RCC 7860 (cell line): ENCODE measurements at regions not wholly inside any gene's neighbourhood (a gene's known extent, or its start where the extent isn't known, plus 50 kb on each side); places are given as distances from the start of the nearest gene placed in this dataset.
"Not testable (repeated sequence)": the region's sequence is repeated elsewhere in the genome, so short reads cannot be mapped to it uniquely, and the experiment has no call there.

Experiments
- DNase-seq: peaks from one replicate; pipeline ENCODE4 v3.0.0-alpha.2; 2015; ENCODE audit warnings: low spot score
- FAIRE-seq: peaks from 2 replicates; lab custom pipeline; 2012; peaks lifted over from hg19 to GRCh38; lab: Jason Lieb, UNC

DNA sequence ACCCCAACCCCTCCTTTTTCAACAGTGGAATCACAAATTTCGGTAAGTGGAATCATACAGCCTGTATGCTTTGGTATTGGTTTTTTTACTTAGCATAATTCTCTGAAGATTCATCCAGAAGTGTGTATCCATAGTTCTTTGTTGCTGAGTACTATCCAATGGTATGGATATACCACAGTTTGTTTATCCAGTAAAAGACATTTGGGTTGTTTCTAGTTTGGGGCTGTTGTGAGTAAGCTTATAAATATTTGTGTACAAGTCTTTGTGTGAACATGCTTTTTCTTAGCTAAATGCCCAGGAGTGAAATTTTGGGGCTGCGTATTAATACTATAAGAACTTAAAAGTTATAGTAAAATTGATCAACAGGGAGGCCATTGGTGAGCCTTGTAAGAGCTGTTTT is 57.5 kb upstream of the GC start:
- FAIRE-seq (no peak), DNase-seq (no peak)

GRCh38 chr4:71847300-71847699 is 63.4 kb upstream of the GC start:
- FAIRE-seq = no peak
- DNase-seq = no peak

- DNase-seq (no peak), FAIRE-seq (no peak)
Observed at GRCh38 chr4:71855944-71856343, 72.1 kb upstream of the GC start.

GRCh38 chr4:71857713-71858451 is 74.0 kb upstream of the GC start:
- DNase-seq (no peak), FAIRE-seq (no peak)

DNA sequence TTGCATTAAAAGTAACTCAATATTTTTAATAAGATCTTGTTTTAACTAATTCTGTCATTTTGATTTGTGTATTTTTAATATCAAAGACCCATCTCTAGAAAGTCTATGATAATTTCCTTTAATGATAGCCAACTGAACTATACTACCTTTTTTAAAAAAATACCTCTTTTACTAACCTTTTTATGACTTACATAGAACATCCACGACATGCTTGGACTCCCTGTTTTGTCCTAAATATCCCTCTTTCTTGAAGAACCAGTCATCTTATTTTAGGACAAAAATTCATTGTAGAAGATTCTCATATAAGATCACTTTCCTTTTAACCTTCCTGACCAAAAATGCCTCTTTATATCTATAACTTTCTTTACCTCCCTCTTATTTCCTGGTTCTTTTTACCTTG is 76.8 kb upstream of the GC start:
- no peak for DNase-seq
- no peak for FAIRE-seq

- DNase-seq (no peak), FAIRE-seq (no peak)
Observed at GRCh38 chr4:71862315-71862714, 78.4 kb upstream of the GC start.

DNA sequence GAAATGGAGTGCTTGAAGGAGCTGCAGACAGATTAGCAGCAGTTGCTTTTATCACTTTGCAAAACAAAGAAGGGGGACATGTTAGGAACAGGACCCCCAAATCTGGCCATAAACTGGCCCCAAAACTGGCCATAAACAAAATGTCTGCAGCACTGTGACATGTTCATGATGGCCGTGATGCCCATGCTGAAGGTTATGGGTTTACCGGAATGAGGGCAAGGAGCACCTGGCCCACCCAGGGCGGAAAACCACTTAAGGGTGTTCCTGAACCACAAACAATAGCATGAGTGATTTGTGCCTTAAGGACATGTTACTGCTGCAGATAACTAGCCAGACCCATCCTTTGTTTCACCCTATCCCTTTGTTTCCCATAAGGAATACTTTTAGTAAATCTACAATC is 79.6 kb upstream of the GC start:
- FAIRE-seq (no peak), DNase-seq (no peak)

DNA sequence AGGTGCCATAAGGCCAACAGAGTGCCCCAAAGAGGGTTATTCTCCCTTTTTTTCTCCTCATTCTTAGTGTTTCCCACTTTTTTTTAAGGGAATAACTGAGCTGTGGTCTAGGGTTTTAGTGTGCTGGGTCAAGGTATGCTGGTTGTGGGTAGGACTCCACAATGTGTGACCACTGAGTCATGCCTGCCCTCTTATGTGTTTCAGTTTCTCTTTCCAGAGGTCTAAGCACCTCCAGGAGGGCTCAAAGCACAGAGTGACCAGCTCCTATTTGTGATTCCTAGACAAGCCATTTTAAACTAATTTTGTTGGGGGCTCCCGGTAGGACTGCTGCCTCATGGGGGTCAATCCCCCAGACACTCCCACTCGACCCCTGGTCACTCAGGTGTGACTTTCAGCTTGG is 80.5 kb upstream of the GC start:
- no peak for FAIRE-seq
- no peak for DNase-seq

DNA sequence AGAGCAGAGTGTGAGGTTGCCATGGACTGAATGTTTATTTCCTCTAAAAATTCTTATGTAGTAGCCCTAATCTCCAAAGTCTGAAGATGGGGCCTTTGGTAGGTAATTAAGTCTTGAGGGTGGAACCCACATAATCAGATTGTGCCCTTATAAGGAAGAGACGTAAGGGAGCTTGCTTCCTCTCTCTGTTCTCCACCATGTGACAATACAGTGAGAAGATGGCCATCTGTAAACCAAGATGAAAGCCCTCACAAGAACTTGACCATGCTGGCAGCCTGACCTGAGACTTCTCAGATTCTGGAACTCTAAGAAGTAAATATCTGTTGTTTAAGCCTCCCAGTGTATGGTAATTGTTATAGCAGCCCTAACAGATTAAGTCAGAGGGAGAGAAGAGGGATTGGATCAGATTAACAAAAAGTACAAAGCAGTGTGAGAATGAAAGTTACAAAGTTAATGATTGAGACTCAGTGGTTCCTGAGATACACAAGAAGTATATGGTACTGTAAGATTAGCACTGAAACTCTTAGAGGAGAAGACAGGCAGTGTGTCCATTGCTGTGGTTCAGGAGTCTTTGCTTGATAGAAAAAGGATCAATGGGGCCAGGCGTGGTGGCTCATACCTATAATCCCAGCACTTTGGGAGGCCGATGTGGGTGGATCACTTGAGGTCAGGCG is 82.5 kb upstream of the GC start:
- no peak for DNase-seq
- FAIRE-seq = no peak

- FAIRE-seq (no peak), DNase-seq (no peak)
Observed at GRCh38 chr4:71867598-71867997, 83.7 kb upstream of the GC start.

DNA sequence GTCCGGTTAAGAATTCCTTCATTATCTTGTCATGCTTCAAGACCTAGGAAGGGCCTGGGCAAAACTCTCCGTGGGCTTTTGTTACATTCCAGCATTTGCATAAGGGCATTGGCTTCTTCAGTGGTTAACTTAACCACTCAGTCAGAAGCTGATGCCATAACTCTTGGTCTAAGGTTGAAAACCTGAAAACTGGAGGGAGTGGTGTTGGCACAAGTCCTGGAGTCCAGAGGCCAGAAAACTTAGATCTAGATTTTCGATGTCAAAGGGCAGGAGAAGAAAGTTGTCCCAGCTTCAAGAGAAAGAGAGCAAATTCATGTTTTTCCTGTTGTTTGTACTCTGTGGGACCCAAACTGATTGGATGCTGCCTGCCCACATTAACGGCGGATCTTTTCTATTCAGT is 86.6 kb upstream of the GC start:
- DNase-seq = no peak
- FAIRE-seq = no peak

DNA sequence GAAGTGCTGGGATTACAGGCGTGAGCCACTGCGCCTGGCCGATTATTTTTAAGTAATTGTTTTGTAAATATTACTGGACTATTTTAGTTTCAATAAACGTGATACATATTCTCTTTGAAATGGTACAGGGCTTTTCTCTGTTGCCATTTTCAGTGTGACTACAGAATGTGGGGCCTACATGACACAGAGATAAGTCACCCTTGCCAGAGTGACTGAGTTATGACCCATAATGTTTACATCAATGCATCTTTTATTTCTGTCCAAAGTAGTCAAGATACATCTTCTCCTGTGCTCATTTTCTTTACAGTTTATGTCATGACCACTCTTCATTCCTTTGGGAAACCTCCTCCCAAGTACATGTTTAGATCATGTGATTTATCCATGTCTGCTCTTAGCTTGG is 88.3 kb upstream of the GC start:
- DNase-seq (no peak), FAIRE-seq (no peak)

- FAIRE-seq (no peak), DNase-seq (no peak)
Observed at GRCh38 chr4:71872767-71873415, 89.0 kb upstream of the GC start.

DNA sequence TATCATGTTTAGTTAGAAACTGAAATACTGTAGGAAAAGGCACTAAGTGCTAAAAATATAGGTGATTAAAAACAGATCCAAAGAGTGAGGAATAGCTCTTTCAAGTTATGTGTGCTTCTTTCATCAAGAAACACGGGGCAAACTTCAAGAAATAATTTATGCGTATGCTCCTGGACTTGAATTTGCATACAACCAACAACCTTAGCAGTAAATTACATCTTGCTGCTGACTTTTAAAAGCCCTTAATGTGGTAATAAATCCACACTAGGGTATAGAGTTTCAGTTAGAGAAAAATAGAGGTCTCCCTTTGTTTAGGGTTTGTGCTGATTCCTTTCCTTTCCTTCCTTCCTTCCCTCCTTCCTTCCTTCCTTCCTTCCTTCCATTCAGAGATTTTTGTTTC is 94.5 kb upstream of the GC start:
- FAIRE-seq = no peak
- DNase-seq = no peak

- FAIRE-seq (no peak), DNase-seq (no peak)
Observed at GRCh38 chr4:71882113-71882841, 98.4 kb upstream of the GC start.

DNA sequence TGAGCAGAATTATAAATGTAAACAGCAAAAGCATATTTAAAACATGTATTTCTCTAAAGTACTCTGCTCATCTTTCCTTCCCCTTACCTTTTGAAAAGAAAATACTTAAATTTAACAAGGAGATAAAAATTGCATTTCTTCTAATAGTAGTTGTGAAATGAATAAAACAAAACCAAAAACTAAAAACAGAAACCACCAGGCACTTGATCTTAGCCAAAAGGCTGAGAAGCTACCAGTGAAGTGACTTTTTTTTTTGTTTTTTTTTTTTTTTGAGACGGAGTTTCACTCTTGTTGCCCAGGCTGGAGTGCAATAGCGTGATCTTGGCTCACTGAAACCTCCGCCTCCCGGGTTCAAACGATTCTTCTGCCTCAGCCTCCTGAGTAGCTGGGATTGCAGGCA is 116.5 kb upstream of the GC start:
- FAIRE-seq, DNase-seq: not testable (repeated sequence)

DNA sequence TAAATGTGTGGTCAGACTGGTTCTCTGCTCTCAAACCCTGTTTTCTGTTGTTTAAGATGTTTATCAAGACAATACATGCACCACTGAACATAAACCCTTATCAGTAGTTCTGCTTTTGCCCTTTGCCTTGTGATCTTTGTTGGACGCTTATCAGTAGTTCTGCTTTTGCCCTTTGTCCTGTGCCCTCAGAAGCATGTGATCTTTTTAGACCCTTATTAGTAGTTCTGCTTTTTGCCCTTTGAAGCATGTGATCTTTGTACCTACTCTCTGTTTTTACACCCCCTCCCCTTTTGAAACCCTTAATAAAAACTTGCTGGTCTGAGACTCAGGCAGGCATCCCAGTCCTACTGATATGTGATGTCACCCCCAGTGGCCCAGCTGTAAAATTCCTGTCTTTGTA is 121.7 kb upstream of the GC start:
- FAIRE-seq, DNase-seq: not testable (repeated sequence)

DNA sequence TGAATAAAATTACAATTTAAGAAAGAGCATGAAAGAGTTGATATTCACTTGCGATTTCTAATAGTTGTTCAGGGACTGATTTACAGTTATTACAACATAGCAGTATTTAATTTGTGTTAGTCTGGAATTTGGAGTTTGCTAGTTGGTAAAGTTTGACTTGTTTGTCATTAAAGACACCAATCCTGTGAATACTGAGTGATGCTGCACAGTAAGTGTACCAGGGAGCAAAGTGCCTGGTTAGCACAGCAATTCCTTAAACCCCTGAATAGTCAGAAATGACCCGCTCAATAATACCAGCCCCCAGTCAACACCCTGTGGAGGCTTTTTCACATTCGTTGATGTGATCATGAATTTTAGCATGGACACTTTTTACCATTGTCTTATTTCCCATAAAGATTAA is 122.2 kb upstream of the GC start:
- FAIRE-seq (no peak), DNase-seq (no peak)

- no peak for DNase-seq
Observed at GRCh38 chr4:71907071-71907470, 123.2 kb upstream of the GC start.

GRCh38 chr4:71907782-71908181 is 123.9 kb upstream of the GC start:
- DNase-seq (no peak), FAIRE-seq (no peak)

More at GRCh38 chr4:71907071-71907470, 123.2 kb upstream of the GC start:
- no peak for FAIRE-seq

GRCh38 chr4:71913275-71913674 is 118.5 kb upstream of the NPFFR2 start:
- DNase-seq (no peak), FAIRE-seq (no peak)

DNA sequence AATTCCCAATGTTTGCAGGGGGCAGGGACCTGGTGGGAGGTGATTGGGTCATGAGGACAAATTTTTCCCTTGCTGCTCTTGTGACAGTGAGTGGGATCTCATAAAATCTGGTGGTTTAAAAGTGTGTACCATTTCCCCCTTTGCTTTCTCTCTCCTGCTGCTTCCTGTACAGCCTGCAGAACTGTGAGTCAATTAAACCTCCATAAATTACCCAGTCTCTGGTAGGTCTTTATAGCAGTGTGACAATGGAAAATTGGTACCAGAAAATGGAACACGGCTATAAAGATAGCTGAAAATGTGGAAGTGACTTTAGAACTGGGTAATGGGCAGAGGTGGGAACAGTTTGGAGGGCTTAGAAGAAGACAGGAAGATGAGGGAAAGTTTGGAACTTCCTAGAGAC is 108.7 kb upstream of the NPFFR2 start:
- no peak for FAIRE-seq
- no peak for DNase-seq
